Vagina (tissue), 2 donors: ENCODE measurements at regions not wholly inside any gene's neighbourhood (a gene's known extent, or its start where the extent isn't known, plus 50 kb on each side); places are given as distances from the start of the nearest gene placed in this dataset.

Source experiments
- POLR2A ChIP-seq, 2 donors: fragments of 450-650 bp; IDR thresholded peaks; one replicate each; pipeline ENCODE4 v1.6.1; 2017; ENCODE audit warnings: antibody characterized with exemption in 2 of 2, mild to moderate bottlenecking in 2 of 2, moderate library complexity in 2 of 2
- TF ChIP-seq, protein P1 (sequence below), 3 experiments: fragments of 450-650 bp in 2 of 3; fragments of 200-600 bp in 1 of 3; sonication (generic) in 1 of 3; IDR thresholded peaks; one replicate each; pipeline ENCODE4 v1.5.1; 2017 to 2019; ENCODE audit warnings: antibody characterized with exemption in 3 of 3, mild to moderate bottlenecking in 2 of 3, moderate library complexity in 2 of 3

DNA sequence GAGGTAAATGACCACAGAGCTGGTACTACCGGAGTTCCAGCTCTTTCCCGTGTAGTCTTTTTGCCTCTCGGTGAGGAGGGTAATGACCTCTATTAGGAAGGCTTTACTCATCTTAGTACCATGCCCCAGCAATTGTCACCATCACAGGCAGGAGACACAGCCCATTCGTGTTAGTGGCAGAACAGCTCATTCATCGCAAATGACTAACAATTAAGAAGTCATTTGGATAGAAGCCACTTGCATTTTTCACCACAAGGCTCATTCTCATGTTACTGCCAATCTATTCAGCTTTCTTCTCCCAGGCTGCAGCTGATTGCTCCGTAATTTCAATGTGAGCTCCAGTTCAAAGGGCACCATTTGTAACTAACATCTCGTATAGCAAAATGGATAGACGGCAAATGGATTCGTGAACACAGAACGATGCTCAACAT, 718.8 kb upstream of the TMEM132C start:
- TF ChIP-seq, protein P1, sequence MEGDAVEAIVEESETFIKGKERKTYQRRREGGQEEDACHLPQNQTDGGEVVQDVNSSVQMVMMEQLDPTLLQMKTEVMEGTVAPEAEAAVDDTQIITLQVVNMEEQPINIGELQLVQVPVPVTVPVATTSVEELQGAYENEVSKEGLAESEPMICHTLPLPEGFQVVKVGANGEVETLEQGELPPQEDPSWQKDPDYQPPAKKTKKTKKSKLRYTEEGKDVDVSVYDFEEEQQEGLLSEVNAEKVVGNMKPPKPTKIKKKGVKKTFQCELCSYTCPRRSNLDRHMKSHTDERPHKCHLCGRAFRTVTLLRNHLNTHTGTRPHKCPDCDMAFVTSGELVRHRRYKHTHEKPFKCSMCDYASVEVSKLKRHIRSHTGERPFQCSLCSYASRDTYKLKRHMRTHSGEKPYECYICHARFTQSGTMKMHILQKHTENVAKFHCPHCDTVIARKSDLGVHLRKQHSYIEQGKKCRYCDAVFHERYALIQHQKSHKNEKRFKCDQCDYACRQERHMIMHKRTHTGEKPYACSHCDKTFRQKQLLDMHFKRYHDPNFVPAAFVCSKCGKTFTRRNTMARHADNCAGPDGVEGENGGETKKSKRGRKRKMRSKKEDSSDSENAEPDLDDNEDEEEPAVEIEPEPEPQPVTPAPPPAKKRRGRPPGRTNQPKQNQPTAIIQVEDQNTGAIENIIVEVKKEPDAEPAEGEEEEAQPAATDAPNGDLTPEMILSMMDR (IDR thresholded peaks at IDR 0.05), result no peak
- no peak for TF ChIP-seq POLR2A (IDR thresholded peaks at IDR 0.05)
